WI38 (cell line): ENCODE measurements at regions not wholly inside any gene's neighbourhood (a gene's known extent, or its start where the extent isn't known, plus 50 kb on each side); places are given as distances from the start of the nearest gene placed in this dataset.
"Not testable (repeated sequence)": the region's sequence is repeated elsewhere in the genome, so short reads cannot be mapped to it uniquely, and the experiment has no call there.

Experiments used
- H3K4me3 ChIP-seq: 2 replicates; pipeline ENCODE4 v1.5.1; 2011; ENCODE audit warnings: low read depth, mild to moderate bottlenecking, control low read depth, low read length
- TF ChIP-seq, protein P1 (sequence below): IDR thresholded peaks from 2 replicates; pipeline ENCODE4 v1.5.1; 2012; ENCODE audit warnings: low read depth, mild to moderate bottlenecking, control low read depth, low read length

GRCh38 chr13:90928109-90928508, 419.4 kb upstream of the MIR17HG start:
- TF ChIP-seq, protein P1, sequence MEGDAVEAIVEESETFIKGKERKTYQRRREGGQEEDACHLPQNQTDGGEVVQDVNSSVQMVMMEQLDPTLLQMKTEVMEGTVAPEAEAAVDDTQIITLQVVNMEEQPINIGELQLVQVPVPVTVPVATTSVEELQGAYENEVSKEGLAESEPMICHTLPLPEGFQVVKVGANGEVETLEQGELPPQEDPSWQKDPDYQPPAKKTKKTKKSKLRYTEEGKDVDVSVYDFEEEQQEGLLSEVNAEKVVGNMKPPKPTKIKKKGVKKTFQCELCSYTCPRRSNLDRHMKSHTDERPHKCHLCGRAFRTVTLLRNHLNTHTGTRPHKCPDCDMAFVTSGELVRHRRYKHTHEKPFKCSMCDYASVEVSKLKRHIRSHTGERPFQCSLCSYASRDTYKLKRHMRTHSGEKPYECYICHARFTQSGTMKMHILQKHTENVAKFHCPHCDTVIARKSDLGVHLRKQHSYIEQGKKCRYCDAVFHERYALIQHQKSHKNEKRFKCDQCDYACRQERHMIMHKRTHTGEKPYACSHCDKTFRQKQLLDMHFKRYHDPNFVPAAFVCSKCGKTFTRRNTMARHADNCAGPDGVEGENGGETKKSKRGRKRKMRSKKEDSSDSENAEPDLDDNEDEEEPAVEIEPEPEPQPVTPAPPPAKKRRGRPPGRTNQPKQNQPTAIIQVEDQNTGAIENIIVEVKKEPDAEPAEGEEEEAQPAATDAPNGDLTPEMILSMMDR, result no peak
- no peak overlapping the region for H3K4me3 ChIP-seq

DNA sequence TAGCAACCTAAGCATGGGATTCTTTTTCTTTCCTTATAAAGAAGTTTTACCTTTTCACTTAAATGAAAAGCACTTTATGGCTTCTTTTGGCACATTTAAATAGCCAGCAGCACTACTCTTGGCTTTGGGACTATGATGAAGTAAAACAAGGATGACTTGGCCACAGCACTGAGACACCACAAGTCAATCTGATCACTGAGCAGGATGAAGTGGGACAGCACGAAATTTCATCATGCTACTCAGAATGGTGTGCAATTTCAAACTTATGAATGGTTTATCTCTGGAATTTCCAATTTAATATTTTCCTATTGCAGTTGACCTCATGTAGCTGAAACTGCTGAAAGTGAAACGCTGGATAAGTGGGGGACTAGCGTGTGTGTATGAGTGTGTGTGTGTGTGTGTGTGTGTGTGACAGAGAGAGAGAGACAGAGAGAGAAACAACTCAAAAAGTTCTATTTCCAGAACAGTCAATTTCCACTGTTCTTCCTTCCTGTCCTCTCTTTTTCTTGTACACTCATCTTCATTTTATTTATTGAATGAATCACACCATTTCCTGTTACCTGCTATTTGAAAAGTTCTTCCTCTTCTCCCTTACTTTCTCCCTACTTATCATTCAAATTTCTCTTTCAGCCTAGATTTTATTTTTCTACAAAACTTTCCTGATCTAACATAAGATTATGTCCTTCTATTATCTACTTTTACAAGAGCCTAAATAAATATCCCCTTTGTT, 414.2 kb upstream of the MIR17HG start:
- H3K4me3 ChIP-seq, result no peak overlapping the region
- TF ChIP-seq, protein P1, result no peak

DNA sequence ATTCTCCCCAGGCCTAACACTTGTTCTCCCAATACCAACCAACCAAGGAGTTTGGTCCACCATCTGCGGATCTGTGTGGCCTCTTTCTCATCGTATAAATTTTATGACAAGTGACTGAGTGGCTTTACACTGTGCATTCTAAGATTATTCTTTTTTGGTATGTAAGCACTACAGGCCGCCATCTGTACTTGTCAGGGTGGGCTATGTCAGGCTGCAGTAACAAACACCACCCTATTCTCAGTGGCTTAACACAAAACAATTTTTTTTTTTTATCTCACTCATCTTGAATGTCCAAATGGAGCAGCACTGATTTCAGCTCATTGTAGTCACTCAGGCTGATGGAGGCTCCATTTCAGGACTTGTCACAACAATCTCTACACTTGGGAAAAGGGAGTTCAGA, 412.7 kb upstream of the MIR17HG start:
- no peak overlapping the region for H3K4me3 ChIP-seq
- TF ChIP-seq, protein P1, result no peak

GRCh38 chr13:90938848-90939247, 408.6 kb upstream of the MIR17HG start:
- H3K4me3 ChIP-seq, result no peak overlapping the region
- TF ChIP-seq, protein P1, result no peak

GRCh38 chr13:90943946-90944345, 403.5 kb upstream of the MIR17HG start:
- TF ChIP-seq, protein P1, result no peak

GRCh38 chr13:90945146-90945545, 402.3 kb upstream of the MIR17HG start:
- not testable (repeated sequence) for H3K4me3 ChIP-seq

More at GRCh38 chr13:90943946-90944345, 403.5 kb upstream of the MIR17HG start:
- no peak overlapping the region for H3K4me3 ChIP-seq

DNA sequence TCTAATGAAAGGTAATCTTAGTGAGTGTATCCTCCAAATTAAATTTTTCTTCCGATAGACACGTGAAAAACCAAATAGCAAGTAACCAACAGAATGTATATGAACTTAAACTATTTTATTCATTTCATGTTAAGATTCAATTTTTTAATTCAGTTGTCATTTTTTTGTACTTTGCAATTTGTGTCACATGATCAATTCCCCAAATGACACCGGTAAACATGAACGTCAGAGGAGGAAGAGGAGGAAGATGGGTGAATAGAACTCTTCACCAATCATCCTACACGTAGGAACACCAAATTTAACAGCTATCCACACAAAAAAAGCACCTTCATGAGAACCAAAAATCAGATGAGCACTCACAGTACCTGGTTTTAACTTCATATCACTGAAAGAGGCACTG, 401.4 kb upstream of the MIR17HG start:
- H3K4me3 ChIP-seq, result not testable (repeated sequence)

DNA sequence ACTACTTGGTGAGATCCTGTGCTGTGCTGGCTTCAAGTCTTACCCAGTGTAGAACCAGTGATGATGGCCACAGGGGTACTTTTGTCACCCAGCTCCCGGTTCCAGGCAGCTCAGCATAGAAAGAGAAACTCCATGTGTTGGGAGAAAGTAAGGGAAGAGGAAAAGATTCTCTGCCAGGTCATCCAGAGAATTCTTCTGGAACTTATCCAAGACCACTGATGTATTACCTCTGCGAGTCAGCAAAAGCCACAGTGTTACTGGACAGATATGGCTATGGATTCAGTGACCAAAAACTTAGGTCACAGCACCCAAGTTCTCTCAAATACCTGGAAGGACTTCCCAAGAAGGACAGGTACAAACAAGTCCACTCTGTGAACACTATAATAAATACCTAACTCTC, 399.5 kb upstream of the MIR17HG start:
- no peak overlapping the region for H3K4me3 ChIP-seq
- TF ChIP-seq, protein P1, result no peak
